Mesendoderm (in vitro differentiated cells): ENCODE measurements at regions not wholly inside any gene's neighbourhood (a gene's known extent, or its start where the extent isn't known, plus 50 kb on each side); places are given as distances from the start of the nearest gene placed in this dataset.
A peak's percentile ranks its signal among the peaks of the same experiment; 100 is the strongest.
"Not testable (repeated sequence)": the region's sequence is repeated elsewhere in the genome, so short reads cannot be mapped to it uniquely, and the experiment has no call there.

Experiments
- DNase-seq: peaks from one replicate; pipeline ENCODE4 v3.0.0; 2013
- H2AK5ac ChIP-seq: 2 replicates; pipeline ENCODE4 v1.6.1; 2013; ENCODE audit warnings: low read length, inconsistent platforms
- H2BK120ac ChIP-seq: 2 replicates; pipeline ENCODE4 v1.6.1; 2013; ENCODE audit warnings: low read depth, mild to moderate bottlenecking, low read length, moderate library complexity, mixed read lengths
- H2BK15ac ChIP-seq: replicated peaks from 2 replicates; pipeline ENCODE4 v1.6.1; 2013; ENCODE audit warnings: low read depth, mild to moderate bottlenecking, moderate library complexity
- H2BK5ac ChIP-seq: 2 replicates; pipeline ENCODE4 v1.6.1; 2013; ENCODE audit warnings: low read length, inconsistent platforms
- H3K18ac ChIP-seq: 2 replicates; pipeline ENCODE4 v1.6.1; 2013; ENCODE audit warnings: mild to moderate bottlenecking, low read length, mixed read lengths
- H3K23ac ChIP-seq: one replicate; pipeline ENCODE4 v1.6.1; 2013; ENCODE audit warnings: low read length
- H3K27ac ChIP-seq: 2 replicates; pipeline ENCODE4 v1.5.1; 2013; ENCODE audit warnings: low read depth, mild to moderate bottlenecking, inconsistent platforms, low read length, moderate library complexity
- H3K27me3 ChIP-seq: 2 replicates; pipeline ENCODE4 v1.6.1; 2013; ENCODE audit warnings: low read length, control low read depth, mild to moderate bottlenecking, inconsistent platforms; ENCODE audit not compliant: insufficient read depth, poor library complexity
- H3K36me3 ChIP-seq: 2 replicates; pipeline ENCODE4 v1.6.1; 2013; ENCODE audit warnings: low read length, inconsistent platforms; ENCODE audit not compliant: control insufficient read depth, insufficient read depth
- H3K4ac ChIP-seq: one replicate; pipeline ENCODE4 v1.6.1; 2013; ENCODE audit warnings: low read depth, mild to moderate bottlenecking, low read length, moderate library complexity
- H3K4me1 ChIP-seq: 2 replicates; pipeline ENCODE4 v1.6.1; 2013; ENCODE audit warnings: low read depth, low read length, inconsistent platforms; ENCODE audit not compliant: control insufficient read depth
- H3K4me2 ChIP-seq: 2 replicates; pipeline ENCODE4 v1.6.1; 2013; ENCODE audit warnings: low read length
- H3K4me3 ChIP-seq: 2 replicates; pipeline ENCODE4 v1.5.1; 2013; ENCODE audit warnings: mild to moderate bottlenecking, low read length
- H3K56ac ChIP-seq: one replicate; pipeline ENCODE4 v1.6.1; 2013; ENCODE audit warnings: low read length
- H3K79me1 ChIP-seq: 2 replicates; pipeline ENCODE4 v1.6.1; 2013; ENCODE audit warnings: low read length, inconsistent platforms
- H3K79me2 ChIP-seq: 2 replicates; pipeline ENCODE4 v1.6.1; 2013; ENCODE audit warnings: mild to moderate bottlenecking, low read length; ENCODE audit not compliant: control insufficient read depth, insufficient read depth
- H3K9ac ChIP-seq: 2 replicates; pipeline ENCODE4 v1.6.1; 2013; ENCODE audit warnings: low read length, inconsistent platforms
- H4K5ac ChIP-seq: one replicate; pipeline ENCODE4 v1.6.1; 2013; ENCODE audit warnings: low read length
- H4K8ac ChIP-seq: one replicate; pipeline ENCODE4 v1.6.1; 2013; ENCODE audit warnings: low read depth, mild to moderate bottlenecking, control low read depth, low read length, moderate library complexity
- WGBS: extraction: QIAGEN DNeasy Blood & Tissue Kit; methylation state at CpG from one replicate; pipeline ENCODE4 v1.1.7; 2013; ENCODE audit warnings: low lambda C conversion rate, missing lambda C conversion rate; ENCODE audit not compliant: insufficient coverage; ENCODE audit errors: extremely low coverage; 5-methylcytosine and 5-hydroxymethylcytosine counted together

- H3K18ac ChIP-seq, H2BK120ac ChIP-seq, H2BK15ac ChIP-seq, H3K4me3 ChIP-seq, H4K8ac ChIP-seq, H2AK5ac ChIP-seq, H3K9ac ChIP-seq, H3K56ac ChIP-seq, H3K36me3 ChIP-seq, H3K4ac ChIP-seq, H3K79me2 ChIP-seq, H3K4me2 ChIP-seq, H3K79me1 ChIP-seq, H4K5ac ChIP-seq, H3K23ac ChIP-seq, H3K27ac ChIP-seq, DNase-seq, H2BK5ac ChIP-seq, H3K27me3 ChIP-seq: not testable (repeated sequence)
- H3K4me1 ChIP-seq = peaks cover 11% of the 10 kb centered on the region
- no CpG with 5 or more reads among the region's 11 CpGs for whole genome bisulfite sequencing
Observed at GRCh38 chr15:92806171-92806570, 94.0 kb upstream of the CHD2 start.

GRCh38 chr15:92806763-92807162 is 93.4 kb upstream of the CHD2 start:
- H4K8ac ChIP-seq = no peak overlapping the region
- H3K23ac ChIP-seq = no peak overlapping the region
- no peaks in the 10 kb centered on the region for H3K27me3 ChIP-seq

GRCh38 chr15:92807971-92808571 is 92.1 kb upstream of the CHD2 start:
- no peak overlapping the region for H2BK15ac ChIP-seq
- H3K9ac ChIP-seq = peak overlapping the region; percentile 78
- H2BK5ac ChIP-seq = no peak overlapping the region
- H2BK120ac ChIP-seq = peak overlapping the region; percentile 8
- H3K36me3 ChIP-seq = no peaks in the 10 kb centered on the region
- no peak overlapping the region for H4K5ac ChIP-seq
- no peaks in the 10 kb centered on the region for H3K79me2 ChIP-seq
- H3K56ac ChIP-seq = peak overlapping the region; percentile 72
- no peak overlapping the region for H3K27ac ChIP-seq
- WGBS = no CpG with 5 or more reads among the region's 14 CpGs
- no peak overlapping the region for H3K4me3 ChIP-seq
- peak overlapping the region; percentile 43 for H4K8ac ChIP-seq
- peak overlapping the region; percentile 3 for H3K4me2 ChIP-seq
- no peak overlapping the region for H3K23ac ChIP-seq
- DNase-seq = peak; percentile 61
- H3K27me3 ChIP-seq = no peaks in the 10 kb centered on the region
- peaks cover 11% of the 10 kb centered on the region for H3K4me1 ChIP-seq
- H2AK5ac ChIP-seq = no peak overlapping the region
- no peaks in the 10 kb centered on the region for H3K79me1 ChIP-seq
- H3K18ac ChIP-seq = peak overlapping the region; percentile 91
- H3K4ac ChIP-seq = peak overlapping the region; percentile 98

More at GRCh38 chr15:92806763-92807162, 93.4 kb upstream of the CHD2 start:
- H3K56ac ChIP-seq = no peak overlapping the region
- H3K27ac ChIP-seq = no peak overlapping the region
- peak overlapping the region; percentile 75 for H3K4ac ChIP-seq
- H3K4me2 ChIP-seq = no peak overlapping the region
- H3K4me3 ChIP-seq = no peak overlapping the region
- no CpG with 5 or more reads among the region's 17 CpGs for WGBS
- no peak overlapping the region for H3K18ac ChIP-seq
- H3K36me3 ChIP-seq = no peaks in the 10 kb centered on the region
- H4K5ac ChIP-seq = no peak overlapping the region
- no peaks in the 10 kb centered on the region for H3K79me1 ChIP-seq
- H3K4me1 ChIP-seq = peaks cover 11% of the 10 kb centered on the region
- no peak overlapping the region for H2BK15ac ChIP-seq
- H2BK120ac ChIP-seq = no peak overlapping the region
- H3K79me2 ChIP-seq = no peaks in the 10 kb centered on the region
- H3K9ac ChIP-seq = no peak overlapping the region
- no peak overlapping the region for H2AK5ac ChIP-seq
- no peak for DNase-seq
- no peak overlapping the region for H2BK5ac ChIP-seq

GRCh38 chr15:92808598-92809063 is 91.5 kb upstream of the CHD2 start:
- no CpG with 5 or more reads among the region's 30 CpGs for WGBS
- Histone ChIP-seq H3K56ac (peak overlapping the region; percentile 72), H3K79me1 (no peaks in the 10 kb centered on the region), H3K18ac (peak overlapping the region; percentile 91), H3K23ac (no peak overlapping the region), H2BK120ac (peak overlapping the region; percentile 8), H3K9ac (peak overlapping the region; percentile 78), H3K4me1 (peaks cover 11% of the 10 kb centered on the region), H2AK5ac (no peak overlapping the region), H2BK5ac (no peak overlapping the region), H3K27me3 (no peaks in the 10 kb centered on the region), H3K4me2 (peak overlapping the region; percentile 30), H2BK15ac (no peak overlapping the region), H4K8ac (peak overlapping the region; percentile 43), H3K36me3 (no peaks in the 10 kb centered on the region), H3K4me3 (peak overlapping the region; percentile 28), H3K27ac (peak overlapping the region; percentile 58), H3K4ac (peak overlapping the region; percentile 98), H3K79me2 (no peaks in the 10 kb centered on the region), H4K5ac (no peak overlapping the region)
- DNase-seq = peak; percentile 77

GRCh38 chr15:92809064-92809879 is 90.9 kb upstream of the CHD2 start:
- no CpG with 5 or more reads among the region's 80 CpGs for WGBS
- DNase-seq = peak; percentile 99

More at GRCh38 chr15:92809064-92809879, 90.9 kb upstream of the CHD2 start:
- Histone ChIP-seq H3K27ac (peak overlapping the region; percentile 100), H3K4ac (peak overlapping the region; percentile 99), H2AK5ac (peak overlapping the region; percentile 68), H3K4me3 (peak overlapping the region; percentile 43), H3K23ac (no peak overlapping the region), H4K8ac (peak overlapping the region; percentile 3), H2BK5ac (peak overlapping the region; percentile 88), H3K56ac (peak overlapping the region; percentile 97), H3K18ac (peak overlapping the region; percentile 91), H4K5ac (peak overlapping the region; percentile 94), H3K79me2 (no peaks in the 10 kb centered on the region), H2BK120ac (peak overlapping the region; percentile 66), H3K4me1 (peaks cover 11% of the 10 kb centered on the region), H3K9ac (peak overlapping the region; percentile 95), H3K27me3 (no peaks in the 10 kb centered on the region), H2BK15ac (no peak overlapping the region), H3K4me2 (peak overlapping the region; percentile 74), H3K79me1 (no peaks in the 10 kb centered on the region), H3K36me3 (no peaks in the 10 kb centered on the region)
